Naive thymus-derived CD8-positive, alpha-beta T cell (primary cell): ENCODE measurements at regions not wholly inside any gene's neighbourhood (a gene's known extent, or its start where the extent isn't known, plus 50 kb on each side); places are given as distances from the start of the nearest gene placed in this dataset.

Experiments
- ATAC-seq, 2 donors: fragments of 150-1000 bp; cut with Tn5 transposase in 1 of 2; sonication (Bioruptor Pico), chemical (Tn5 transposase) in 1 of 2; 1 replicate in 1 of 2; 2 replicates in 1 of 2; pipeline ENCODE4 v1.10.0; 2021; ENCODE audit warnings: mild to moderate bottlenecking in 2 of 2, moderate library complexity in 2 of 2
- POLR2A ChIA-PET: fragments of 350-600 bp; sonication (Branson Sonifier 250); formaldehyde crosslinking; loops from one replicate; lab custom pipeline; 2021; ENCODE audit warnings: antibody characterized with exemption; lab: Charles Lee
- DNase-seq, 10 donors: peaks; one replicate each; pipeline versions ENCODE4 v3.0.0 to v3.0.0-alpha.2; 2020 to 2022
- H3K27ac Mint-ChIP-seq, 10 donors: one replicate each; pipeline ENCODE4 v1.8.0; 2020 to 2022; ENCODE audit warnings: mild to moderate bottlenecking in 10 of 10, mixed read lengths in 10 of 10, moderate library complexity in 4 of 10, inconsistent platforms in 1 of 10
- H3K27me3 Mint-ChIP-seq, 5 donors: one replicate each; pipeline ENCODE4 v1.8.0; 2021 to 2022; ENCODE audit warnings: mixed read lengths in 5 of 5
- H3K36me3 Mint-ChIP-seq, 3 donors: one replicate each; pipeline ENCODE4 v1.8.0; 2020 to 2022; ENCODE audit warnings: mixed read lengths in 3 of 3, mild to moderate bottlenecking in 2 of 3, inconsistent platforms in 1 of 3
- H3K4me1 Mint-ChIP-seq, 4 donors: one replicate each; pipeline ENCODE4 v1.8.0; 2021 to 2022; ENCODE audit warnings: mixed read lengths in 4 of 4
- H3K4me3 Mint-ChIP-seq, 10 donors: one replicate each; pipeline ENCODE4 v1.8.0; 2020 to 2022; ENCODE audit warnings: mild to moderate bottlenecking in 10 of 10, mixed read lengths in 10 of 10, moderate library complexity in 6 of 10, inconsistent platforms in 1 of 10
- H3K9me3 Mint-ChIP-seq, 9 donors: one replicate each; pipeline ENCODE4 v1.8.0; 2020 to 2022; ENCODE audit warnings: mixed read lengths in 9 of 9, mild to moderate bottlenecking in 3 of 9, inconsistent platforms in 1 of 9, moderate library complexity in 1 of 9

DNA sequence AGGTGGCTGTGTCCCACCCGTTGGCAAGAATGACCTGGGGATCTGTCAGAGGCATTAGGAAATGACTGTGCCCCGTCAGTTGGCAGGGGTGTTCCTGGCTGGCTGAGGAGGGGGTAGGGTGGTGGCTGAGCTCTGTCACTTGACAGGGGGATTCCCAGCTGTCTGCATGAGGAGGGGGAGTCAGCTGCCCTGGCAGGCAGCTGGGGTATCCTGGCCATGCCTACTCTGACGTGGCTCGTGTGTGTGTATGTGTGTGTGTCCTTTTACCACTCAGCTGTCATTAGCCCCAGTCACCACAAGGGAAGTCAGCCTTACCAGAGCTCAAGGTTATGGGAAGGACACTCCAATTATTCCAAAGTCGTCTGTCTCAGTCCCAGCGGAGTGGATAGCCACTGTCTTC is 93.2 kb downstream of the EFNB1 start:
- ATAC-seq (no peak), DNase-seq (no peak)
- peaks cover 0 to 4% (median 0%) of the 10 kb centered on the region in 5 donors for H3K27me3 Mint-ChIP-seq
- no peaks in the 10 kb centered on the region for H3K4me1 Mint-ChIP-seq
- no peak overlapping the region for H3K27ac Mint-ChIP-seq
- no peaks in the 10 kb centered on the region for H3K9me3 Mint-ChIP-seq
- H3K4me3 Mint-ChIP-seq, result no peak overlapping the region
- H3K36me3 Mint-ChIP-seq, result no peaks in the 10 kb centered on the region
- POLR2A ChIA-PET, result no interaction called here

GRCh38 chrX:68920561-68920960 is 91.7 kb downstream of the EFNB1 start:
- no peaks in the 10 kb centered on the region for H3K36me3 Mint-ChIP-seq
- no peak for ATAC-seq

GRCh38 chrX:68919707-68920106 is 90.9 kb downstream of the EFNB1 start:
- Mint-ChIP-seq H3K4me1 (peaks cover 0 to 2% (median 0%) of the 10 kb centered on the region in 4 donors), H3K27ac (no peak overlapping the region), H3K4me3 (no peak overlapping the region), H3K9me3 (no peaks in the 10 kb centered on the region), H3K27me3 (peaks cover 0 to 4% (median 0%) of the 10 kb centered on the region in 5 donors), H3K36me3 (no peaks in the 10 kb centered on the region)
- DNase-seq (no peak), ATAC-seq (no peak)
- POLR2A ChIA-PET, result no interaction called here

More at GRCh38 chrX:68920561-68920960, 91.7 kb downstream of the EFNB1 start:
- no peak for DNase-seq
- H3K4me3 Mint-ChIP-seq, result no peak overlapping the region
- H3K9me3 Mint-ChIP-seq, result no peaks in the 10 kb centered on the region
- H3K27ac Mint-ChIP-seq, result no peak overlapping the region
- peaks cover 0 to 4% (median 0%) of the 10 kb centered on the region in 5 donors for H3K27me3 Mint-ChIP-seq
- H3K4me1 Mint-ChIP-seq, result no peaks in the 10 kb centered on the region
- POLR2A ChIA-PET, result no interaction called here

DNA sequence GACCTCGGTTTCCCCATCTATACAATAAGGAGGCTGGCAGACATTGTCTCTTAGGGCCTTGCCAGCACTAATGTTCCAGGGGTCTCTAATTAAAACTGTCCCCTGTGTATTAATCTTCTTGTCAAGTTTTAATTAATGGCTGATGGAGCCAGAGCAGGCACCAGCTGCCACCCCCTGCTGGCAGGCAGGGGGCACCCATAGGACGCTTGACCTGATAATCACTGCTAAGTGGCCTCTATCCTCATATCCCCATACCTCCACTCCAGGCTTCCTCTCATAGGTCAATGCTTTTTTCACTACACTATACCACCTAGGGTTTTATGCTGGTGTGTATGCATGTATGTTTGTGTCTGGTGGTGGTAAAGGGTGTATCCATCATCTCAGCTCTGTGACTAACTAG is 89.4 kb downstream of the EFNB1 start:
- POLR2A ChIA-PET, result no interaction called here
- H3K9me3 Mint-ChIP-seq, result no peaks in the 10 kb centered on the region
- ATAC-seq (no peak), DNase-seq (no peak)
- H3K4me1 Mint-ChIP-seq, result peaks cover 0 to 2% (median 0%) of the 10 kb centered on the region in 4 donors
- no peak overlapping the region for H3K27ac Mint-ChIP-seq
- peaks cover 0 to 6% (median 3%) of the 10 kb centered on the region in 5 donors for H3K27me3 Mint-ChIP-seq
- no peak overlapping the region for H3K4me3 Mint-ChIP-seq
- no peaks in the 10 kb centered on the region for H3K36me3 Mint-ChIP-seq

- no peak overlapping the region for H3K4me3 Mint-ChIP-seq
- H3K27me3 Mint-ChIP-seq, result peaks cover 0 to 10% (median 7%) of the 10 kb centered on the region in 5 donors
- POLR2A ChIA-PET, result no interaction called here
- H3K27ac Mint-ChIP-seq, result no peak overlapping the region
- no peak for ATAC-seq
- no peaks in the 10 kb centered on the region for H3K9me3 Mint-ChIP-seq
- H3K36me3 Mint-ChIP-seq, result no peaks in the 10 kb centered on the region
- DNase-seq, result no peak
- peaks cover 0 to 2% (median 0%) of the 10 kb centered on the region in 4 donors for H3K4me1 Mint-ChIP-seq
Measured at GRCh38 chrX:68917799-68918198, 89.0 kb downstream of the EFNB1 start.

DNA sequence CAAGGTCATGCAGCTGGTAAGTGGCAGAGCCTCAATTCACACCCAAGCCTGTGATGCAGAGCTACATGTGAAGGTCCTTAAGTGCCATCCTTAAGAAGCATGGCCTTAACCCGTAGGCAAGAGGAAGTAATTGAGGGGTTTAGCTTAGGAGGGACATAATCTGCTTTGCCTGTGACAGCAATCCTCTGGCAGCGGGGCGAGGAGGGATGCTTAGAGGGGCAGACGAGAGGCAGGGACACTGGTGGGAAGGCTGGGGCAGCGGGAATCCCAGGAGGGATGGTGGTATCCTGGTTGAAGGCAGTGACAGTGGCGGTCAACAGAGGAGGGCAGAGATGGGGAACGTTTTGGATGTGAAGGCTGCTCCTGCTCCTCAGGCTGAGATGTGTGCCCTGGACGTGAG is 88.1 kb downstream of the EFNB1 start:
- Mint-ChIP-seq H3K36me3 (no peaks in the 10 kb centered on the region), H3K27ac (no peak overlapping the region), H3K4me3 (no peak overlapping the region), H3K4me1 (peaks cover 0 to 2% (median 0%) of the 10 kb centered on the region in 4 donors), H3K9me3 (no peaks in the 10 kb centered on the region), H3K27me3 (peaks cover 0 to 16% (median 11%) of the 10 kb centered on the region in 5 donors)
- POLR2A ChIA-PET, result no interaction called here
- ATAC-seq (no peak), DNase-seq (no peak)

GRCh38 chrX:68915778-68916177 is 87.0 kb downstream of the EFNB1 start:
- H3K27ac Mint-ChIP-seq, result no peak overlapping the region
- H3K4me1 Mint-ChIP-seq, result peaks cover 0 to 2% (median 0%) of the 10 kb centered on the region in 4 donors
- ATAC-seq (no peak), DNase-seq (no peak)
- H3K36me3 Mint-ChIP-seq, result no peaks in the 10 kb centered on the region
- no peaks in the 10 kb centered on the region for H3K9me3 Mint-ChIP-seq
- POLR2A ChIA-PET, result no interaction called here
- no peak overlapping the region for H3K4me3 Mint-ChIP-seq
- peaks cover 0 to 16% (median 11%) of the 10 kb centered on the region in 5 donors for H3K27me3 Mint-ChIP-seq

GRCh38 chrX:68914479-68914946 is 85.7 kb downstream of the EFNB1 start:
- no peaks in the 10 kb centered on the region for H3K36me3 Mint-ChIP-seq
- DNase-seq, result no peak
- H3K27ac Mint-ChIP-seq, result peak overlapping the region in 1 of 10 donors; percentile 33
- peaks cover 0 to 2% (median 0%) of the 10 kb centered on the region in 4 donors for H3K4me1 Mint-ChIP-seq
- POLR2A ChIA-PET, result no interaction called here
- H3K27me3 Mint-ChIP-seq, result peaks cover 0 to 19% (median 11%) of the 10 kb centered on the region in 5 donors
- H3K9me3 Mint-ChIP-seq, result no peaks in the 10 kb centered on the region
- no peak for ATAC-seq
- no peak overlapping the region for H3K4me3 Mint-ChIP-seq

DNA sequence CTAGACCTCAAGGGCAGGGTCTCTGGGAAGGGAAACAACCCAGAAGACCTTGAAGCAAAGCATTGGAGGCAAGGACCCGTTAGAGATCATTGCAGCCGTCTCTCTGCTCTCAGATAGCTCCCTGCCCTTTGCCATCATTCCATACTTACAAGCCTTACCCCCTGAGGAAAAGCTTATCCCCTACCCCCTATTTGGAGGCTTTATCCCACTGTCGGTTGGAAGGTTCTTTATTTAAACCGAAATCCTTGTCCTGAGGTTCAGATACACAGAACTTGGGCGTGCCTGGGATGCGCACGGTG is 84.4 kb downstream of the EFNB1 start:
- Mint-ChIP-seq H3K4me1 (peaks cover 0 to 2% (median 0%) of the 10 kb centered on the region in 4 donors), H3K9me3 (no peaks in the 10 kb centered on the region), H3K4me3 (no peak overlapping the region), H3K27ac (no peak overlapping the region), H3K27me3 (peaks cover 0 to 19% (median 11%) of the 10 kb centered on the region in 5 donors), H3K36me3 (no peaks in the 10 kb centered on the region)
- ATAC-seq (no peak), DNase-seq (no peak)
- POLR2A ChIA-PET, result no interaction called here

DNA sequence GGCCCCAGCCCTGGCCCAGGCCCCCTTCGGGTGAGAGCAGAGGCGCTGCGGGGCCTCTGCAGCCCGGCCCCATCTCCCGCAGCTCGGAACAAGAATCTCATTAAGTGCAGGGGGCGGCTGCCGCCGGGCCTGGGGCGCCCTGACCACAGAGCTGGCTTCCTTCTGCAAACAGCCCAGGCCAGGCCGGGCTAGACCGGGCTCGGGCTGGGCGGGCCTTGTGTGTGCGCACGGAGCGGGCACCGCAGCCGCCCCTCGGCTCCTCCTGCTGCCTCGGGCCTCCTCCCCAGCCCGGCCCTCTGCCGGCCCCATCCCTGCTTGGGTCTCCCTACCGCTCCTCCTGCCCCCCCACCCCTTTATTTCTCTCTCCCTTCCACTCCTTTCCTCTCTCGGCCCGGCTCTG is 83.3 kb downstream of the EFNB1 start:
- Mint-ChIP-seq H3K36me3 (no peaks in the 10 kb centered on the region), H3K9me3 (no peaks in the 10 kb centered on the region), H3K27ac (no peak overlapping the region), H3K27me3 (peaks cover 0 to 19% (median 11%) of the 10 kb centered on the region in 5 donors), H3K4me1 (peaks cover 0 to 2% (median 0%) of the 10 kb centered on the region in 4 donors), H3K4me3 (no peak overlapping the region)
- POLR2A ChIA-PET, result no interaction called here
- ATAC-seq (no peak), DNase-seq (no peak)

DNA sequence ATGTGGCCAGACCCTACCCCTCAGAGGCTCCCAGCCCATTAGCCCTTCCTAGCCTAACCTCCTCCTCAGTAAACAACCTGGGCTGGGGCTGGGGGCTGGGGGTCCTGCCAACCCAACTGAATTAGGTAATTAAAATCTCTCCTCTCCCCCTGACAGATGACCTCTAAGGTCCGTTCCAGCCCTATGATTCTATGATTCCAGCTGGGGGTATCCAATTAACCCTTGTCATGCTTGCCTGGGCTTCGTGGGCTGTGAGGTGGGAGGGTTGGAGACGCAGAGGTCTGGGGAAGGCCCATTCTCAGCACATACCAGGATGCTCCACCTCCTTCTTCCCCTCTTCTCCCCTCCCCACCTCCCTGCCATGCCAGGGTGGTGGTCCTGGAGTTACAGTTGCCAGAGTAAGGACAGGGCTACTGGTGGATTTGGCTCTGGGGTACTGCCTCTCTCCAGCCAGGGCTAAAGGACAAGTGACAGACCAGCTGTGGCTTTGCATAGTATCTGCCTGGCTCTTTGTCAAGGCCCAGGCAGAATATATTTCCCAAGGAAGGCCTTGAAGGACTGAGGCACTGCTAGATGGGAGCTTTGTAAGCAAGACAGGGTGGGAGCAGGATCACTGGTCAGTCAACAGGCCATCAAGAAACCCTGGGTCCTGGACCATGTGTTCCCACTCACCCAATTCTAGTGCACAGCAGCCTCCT is 82.1 kb downstream of the EFNB1 start:
- H3K4me1 Mint-ChIP-seq, result peaks cover 0 to 2% (median 0%) of the 10 kb centered on the region in 4 donors
- H3K4me3 Mint-ChIP-seq, result no peak overlapping the region
- ATAC-seq, result no peak
- DNase-seq, result no peak
- POLR2A ChIA-PET, result no interaction called here
- H3K27ac Mint-ChIP-seq, result no peak overlapping the region
- H3K9me3 Mint-ChIP-seq, result no peaks in the 10 kb centered on the region
- H3K27me3 Mint-ChIP-seq, result peaks cover 0 to 19% (median 11%) of the 10 kb centered on the region in 5 donors
- H3K36me3 Mint-ChIP-seq, result no peaks in the 10 kb centered on the region

DNA sequence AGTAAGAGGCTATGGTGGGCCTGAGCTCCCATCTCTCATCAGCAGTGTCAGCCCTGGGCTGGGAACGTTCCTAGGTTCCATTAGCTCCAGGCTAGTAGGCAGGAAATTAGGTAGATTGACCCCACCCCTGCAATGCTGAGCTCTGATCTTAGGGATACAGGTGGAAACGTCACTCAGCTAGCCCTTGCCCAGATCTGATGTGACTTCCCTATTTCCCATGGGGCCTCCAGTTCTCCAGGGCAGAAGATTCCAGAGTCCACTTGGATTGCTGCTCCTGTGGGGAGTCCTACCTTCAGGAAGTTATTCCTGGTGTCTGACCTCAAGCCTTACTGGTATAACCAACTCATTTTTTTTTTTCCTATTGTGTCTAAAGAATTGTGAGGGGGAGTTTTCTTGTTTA is 81.1 kb downstream of the EFNB1 start:
- POLR2A ChIA-PET, result no interaction called here
- no peak overlapping the region for H3K27ac Mint-ChIP-seq
- DNase-seq (no peak), ATAC-seq (no peak)
- no peaks in the 10 kb centered on the region for H3K36me3 Mint-ChIP-seq
- no peaks in the 10 kb centered on the region for H3K4me1 Mint-ChIP-seq
- no peaks in the 10 kb centered on the region for H3K9me3 Mint-ChIP-seq
- H3K27me3 Mint-ChIP-seq, result peaks cover 0 to 19% (median 11%) of the 10 kb centered on the region in 5 donors
- no peak overlapping the region for H3K4me3 Mint-ChIP-seq

GRCh38 chrX:68908071-68908470 is 79.2 kb downstream of the EFNB1 start:
- H3K4me3 Mint-ChIP-seq, result no peak overlapping the region

More at GRCh38 chrX:68908071-68908470, 79.2 kb downstream of the EFNB1 start:
- ATAC-seq, result no peak
- Mint-ChIP-seq H3K27me3 (peaks cover 0 to 14% (median 5%) of the 10 kb centered on the region in 5 donors), H3K27ac (no peak overlapping the region), H3K36me3 (no peaks in the 10 kb centered on the region), H3K9me3 (no peaks in the 10 kb centered on the region), H3K4me1 (no peaks in the 10 kb centered on the region)
- POLR2A ChIA-PET, result no interaction called here
- no peak for DNase-seq
